ENCODE measurements at regions not wholly inside any gene's neighbourhood (a gene's known extent, or its start where the extent isn't known, plus 50 kb on each side); places are given as distances from the start of the nearest gene placed in this dataset.
A peak's percentile ranks its signal among the peaks of the same experiment; 100 is the strongest.
"Not testable (repeated sequence)": the region's sequence is repeated elsewhere in the genome, so short reads cannot be mapped to it uniquely, and the experiment has no call there.

DNA sequence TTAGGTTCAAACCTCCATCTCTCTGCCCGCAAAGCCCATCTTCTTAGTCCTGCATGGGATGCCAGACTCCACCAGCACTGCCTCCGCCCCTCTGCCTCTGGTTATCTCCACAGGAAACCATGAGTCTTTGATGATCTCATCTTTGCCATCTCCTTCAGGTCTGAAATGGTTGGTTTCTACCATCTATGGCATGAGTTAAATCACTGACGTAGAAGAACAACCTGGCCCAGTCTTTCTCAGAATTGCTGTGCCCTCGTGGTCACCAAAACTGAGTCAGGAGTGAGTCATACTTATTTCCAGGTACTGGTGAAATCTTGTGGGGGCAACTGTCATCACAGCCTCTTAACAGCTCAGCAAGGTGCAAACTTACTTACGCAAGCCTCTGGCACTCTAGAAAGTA, 468.7 kb upstream of the C16orf82 start:
- peak; percentile 80 for DNase-seq

DNA sequence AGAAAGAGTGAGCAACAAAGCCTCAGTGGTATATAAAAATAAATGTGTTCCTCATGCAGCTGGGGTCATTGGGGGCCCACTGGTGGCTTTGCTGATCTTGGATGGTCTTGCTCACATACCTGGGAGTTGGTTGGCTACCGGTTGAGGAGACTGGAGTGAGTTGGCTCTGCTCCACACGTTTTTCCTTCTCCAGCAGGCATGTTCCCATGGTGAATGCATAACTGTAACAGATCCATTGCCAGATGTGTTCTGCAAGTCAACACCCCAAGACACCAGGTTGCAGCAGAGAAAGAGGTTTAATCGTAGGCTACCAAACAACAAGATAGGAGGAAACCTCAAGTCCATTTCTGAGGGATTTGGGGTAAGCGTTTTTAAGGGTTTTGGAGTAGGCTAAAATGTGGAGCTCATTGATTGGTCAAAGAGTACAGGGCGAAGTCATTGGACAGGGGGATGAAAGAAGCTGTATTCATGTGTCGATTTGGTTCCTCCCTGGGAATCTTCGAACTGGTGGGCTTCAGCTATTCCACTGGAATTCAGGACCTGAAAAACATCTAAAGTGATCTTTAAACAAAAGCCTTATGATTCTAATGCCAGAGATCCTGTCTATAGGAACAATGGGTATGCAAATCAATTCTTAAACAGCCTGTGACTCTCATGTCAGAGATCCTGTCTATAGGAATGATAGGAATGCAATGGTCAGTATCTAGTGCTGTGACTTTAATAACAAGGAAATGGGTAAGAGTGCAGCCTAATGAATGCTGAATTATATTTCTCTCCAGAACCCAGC, 467.5 kb upstream of the C16orf82 start:
- no peak for DNase-seq

DNA sequence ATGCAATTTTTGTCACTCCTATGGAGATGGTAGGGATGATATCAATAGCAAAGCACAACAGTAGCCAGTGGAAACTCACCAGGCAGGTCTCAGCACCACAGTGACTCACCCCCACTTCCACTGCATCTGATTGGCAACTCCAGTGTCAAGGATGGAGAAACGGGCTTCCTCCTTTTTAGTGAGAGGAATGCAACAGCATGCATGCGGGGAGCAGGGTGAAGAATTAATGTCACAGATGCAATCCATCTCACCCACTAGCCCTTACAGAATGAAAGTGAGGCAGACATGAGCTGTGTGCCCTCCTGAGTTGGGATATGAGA, 467.0 kb upstream of the C16orf82 start:
- no peak for DNase-seq

DNA sequence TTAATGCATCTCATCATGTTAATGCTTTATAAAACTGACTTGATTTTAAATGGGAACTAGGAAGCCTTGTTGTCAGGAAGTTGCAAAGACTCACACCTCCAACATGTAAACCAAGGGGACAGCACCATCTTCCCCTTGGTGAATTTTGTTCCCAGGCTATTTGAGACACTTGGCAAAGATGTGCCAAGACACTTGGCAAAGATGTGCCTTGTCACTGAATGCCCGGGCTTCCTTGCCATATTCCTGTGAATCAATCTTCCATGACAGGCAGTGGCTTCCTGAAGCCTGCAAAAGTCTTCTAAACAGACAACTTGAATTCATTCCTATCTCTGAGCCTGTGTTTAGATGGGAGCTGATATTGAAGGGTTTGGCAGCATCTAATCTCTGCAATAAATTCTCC, 465.4 kb upstream of the C16orf82 start:
- DNase-seq, result no peak

DNA sequence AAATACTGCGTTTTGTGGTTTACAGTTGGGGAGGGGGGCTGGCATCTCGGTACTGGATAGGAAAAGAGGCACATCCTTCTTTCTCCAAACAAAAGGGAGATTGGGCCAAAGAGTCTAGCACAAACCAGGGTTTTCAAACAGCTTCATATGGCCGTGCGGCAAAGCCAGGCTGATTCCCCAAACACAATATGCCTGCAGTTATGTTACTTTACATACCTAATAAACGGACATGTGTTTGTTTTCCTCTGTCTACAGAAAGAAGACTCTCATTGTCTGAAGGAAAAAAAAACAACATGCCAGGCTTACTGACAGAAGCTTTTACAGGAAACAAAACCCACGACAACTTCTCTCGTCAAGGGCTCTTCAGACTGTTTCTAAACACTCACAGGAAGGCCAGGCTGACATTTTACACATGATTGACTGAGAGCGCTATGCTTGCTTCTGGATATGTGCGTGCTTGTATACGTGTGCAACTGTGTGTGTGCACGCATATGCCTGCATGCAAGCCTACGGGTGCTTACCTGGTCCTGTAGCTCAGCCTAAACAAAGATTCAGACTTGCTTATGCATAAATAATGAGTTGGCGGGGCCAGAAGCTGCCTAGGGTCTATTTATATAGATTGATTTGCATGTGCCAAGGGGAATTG, 461.0 kb upstream of the C16orf82 start:
- no peak for DNase-seq

DNA sequence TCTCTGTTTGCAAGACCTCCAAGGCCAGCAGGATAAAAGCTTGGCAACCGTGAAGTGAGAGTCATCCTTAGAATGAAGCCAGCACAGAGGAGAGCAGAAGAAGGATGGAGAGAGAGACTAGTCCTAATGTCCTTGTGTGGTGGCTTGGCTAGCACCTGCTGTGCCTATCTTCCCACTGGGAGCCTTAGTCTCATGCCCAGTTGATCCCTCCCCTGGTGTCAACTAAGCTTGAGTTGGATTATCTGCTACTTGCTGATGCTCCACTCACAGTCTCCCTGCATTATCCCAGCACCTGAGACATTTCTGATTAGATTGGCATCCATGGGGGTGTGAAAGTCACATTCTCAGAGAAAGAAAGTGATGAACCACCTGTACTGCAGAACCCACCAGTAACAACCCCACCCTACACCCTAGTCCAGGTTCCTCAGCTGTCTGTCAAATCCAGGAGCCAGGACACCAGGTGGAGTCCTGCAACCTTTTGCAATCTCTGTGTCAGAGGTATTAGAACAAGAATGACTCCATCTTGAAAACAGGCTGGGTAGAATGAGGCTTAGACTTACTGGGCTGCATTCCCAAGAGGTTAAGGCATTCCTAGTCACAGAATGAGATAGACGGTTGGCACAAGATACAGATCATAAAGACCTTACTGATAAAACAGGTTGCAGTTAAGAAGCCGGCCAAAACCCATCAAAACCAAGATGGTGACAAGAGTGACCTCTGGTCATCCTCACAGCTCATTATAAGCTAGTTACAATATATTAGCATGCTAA, 460.2 kb upstream of the C16orf82 start:
- no peak for DNase-seq

DNA sequence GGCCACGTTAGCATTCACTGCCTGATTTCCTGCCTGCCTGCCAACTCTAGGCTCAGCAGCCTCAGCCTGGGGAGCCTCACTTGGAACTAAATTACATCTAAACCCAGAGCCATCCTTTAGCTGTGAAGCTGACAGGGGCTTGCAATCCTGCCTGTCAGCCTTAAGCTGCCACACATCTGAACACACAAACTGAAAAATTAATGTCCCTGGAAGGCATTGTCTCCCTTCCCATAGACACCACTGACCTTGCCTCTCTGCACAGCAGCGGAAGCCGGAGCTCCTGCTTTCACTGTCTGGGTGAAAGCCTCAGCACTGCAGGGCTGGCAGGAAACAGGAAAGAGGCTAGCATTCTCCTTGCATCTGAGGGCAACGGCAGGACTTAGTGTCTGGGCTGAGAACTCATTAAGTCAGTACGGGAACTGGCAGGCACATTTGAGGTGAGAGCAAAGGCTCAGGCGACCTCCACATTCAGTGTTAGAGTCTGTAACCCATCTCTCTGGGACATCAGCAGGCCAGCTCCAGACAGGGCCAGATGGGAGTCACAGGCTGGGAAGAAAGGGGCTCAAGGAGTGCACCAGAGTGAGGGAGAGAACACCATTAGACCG, 452.4 kb upstream of the C16orf82 start:
- no peak for DNase-seq

DNA sequence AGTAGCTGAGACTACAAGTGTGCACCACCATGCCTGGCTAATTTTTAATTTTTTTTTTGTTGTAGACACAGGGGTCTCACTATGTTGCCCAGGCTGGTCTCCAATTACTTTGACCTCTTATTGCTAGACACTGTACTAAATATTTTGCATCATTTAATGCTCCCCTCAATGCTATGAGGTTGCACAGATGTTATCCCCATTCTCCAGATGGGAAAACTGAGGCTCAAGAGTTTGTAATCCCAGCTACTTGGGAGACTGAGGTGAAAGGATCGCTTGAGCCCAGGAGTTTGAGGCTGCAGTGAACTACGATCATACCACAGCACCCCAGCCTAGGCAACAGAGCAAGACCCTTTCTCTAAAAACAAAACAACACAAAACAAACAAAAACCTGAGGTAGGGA, 443.3 kb upstream of the C16orf82 start:
- no peak for DNase-seq

DNA sequence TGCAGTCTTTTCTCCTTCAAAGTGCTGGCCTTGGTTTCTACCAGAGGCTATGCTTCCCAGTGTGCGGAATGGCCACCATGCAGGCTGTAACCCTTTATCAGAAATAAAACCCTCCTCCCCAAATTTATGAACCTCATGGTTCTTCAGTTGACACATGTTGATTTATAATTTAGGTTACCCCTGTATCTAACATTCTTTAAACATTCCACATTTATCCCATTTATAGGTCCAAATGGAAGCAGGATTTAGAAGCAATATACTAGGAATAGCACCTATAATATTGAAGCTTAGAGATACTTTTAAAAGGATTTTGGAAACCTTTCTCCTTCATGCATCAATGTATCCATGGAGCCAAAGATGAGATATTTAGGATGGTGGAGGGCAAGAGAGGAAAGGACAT, 438.8 kb upstream of the C16orf82 start:
- DNase-seq, result no peak

DNA sequence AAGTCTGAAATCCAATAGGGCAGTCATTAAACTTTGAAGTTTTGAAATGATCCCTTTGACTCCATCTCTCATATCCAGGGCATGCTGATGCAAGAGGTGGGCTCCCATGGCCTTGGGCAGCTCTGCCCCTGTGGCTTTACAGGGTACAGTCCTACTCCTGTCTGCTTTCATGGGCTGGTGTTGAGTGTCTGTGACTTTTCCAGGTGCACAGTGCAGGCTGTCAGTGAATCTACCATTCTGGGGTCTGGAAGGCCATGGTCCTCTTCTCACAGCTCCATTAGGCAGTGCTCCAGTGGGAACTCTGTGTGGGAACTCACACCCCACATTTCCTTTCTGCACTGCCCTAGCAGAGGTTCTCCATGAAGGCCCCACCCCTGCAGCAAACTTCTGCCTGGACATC, 435.4 kb upstream of the C16orf82 start:
- not testable (repeated sequence) for DNase-seq

DNA sequence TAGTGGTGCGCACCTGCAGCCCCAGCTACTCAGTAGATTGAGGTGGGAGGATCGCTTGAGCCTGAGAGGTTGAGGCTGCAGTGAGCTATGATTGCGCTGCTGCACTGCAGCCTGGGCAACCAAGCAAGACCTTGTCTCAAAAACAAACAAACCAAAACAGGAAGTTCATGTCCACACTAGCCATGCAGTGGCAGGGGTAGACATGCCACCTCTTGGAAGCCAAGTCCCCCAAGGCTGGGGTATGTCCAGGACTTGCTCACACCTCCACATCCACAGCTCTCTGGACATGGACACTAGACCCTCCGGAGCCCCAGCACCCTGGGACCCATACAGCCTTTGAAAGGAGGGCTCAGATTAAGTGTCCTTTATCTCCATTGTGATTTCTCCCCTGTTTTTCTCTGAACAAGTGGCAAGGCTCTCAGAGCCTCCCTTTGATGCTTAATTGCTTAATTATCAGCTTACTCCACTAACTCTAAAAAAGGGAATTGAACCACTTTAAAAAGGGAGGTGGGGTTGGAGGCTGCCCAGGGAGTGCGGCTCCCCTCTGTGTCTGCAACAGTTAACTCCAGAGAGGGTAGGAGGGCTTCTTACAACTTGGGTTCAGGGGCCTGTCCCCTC, 424.6 kb upstream of the C16orf82 start:
- no peak for DNase-seq

DNA sequence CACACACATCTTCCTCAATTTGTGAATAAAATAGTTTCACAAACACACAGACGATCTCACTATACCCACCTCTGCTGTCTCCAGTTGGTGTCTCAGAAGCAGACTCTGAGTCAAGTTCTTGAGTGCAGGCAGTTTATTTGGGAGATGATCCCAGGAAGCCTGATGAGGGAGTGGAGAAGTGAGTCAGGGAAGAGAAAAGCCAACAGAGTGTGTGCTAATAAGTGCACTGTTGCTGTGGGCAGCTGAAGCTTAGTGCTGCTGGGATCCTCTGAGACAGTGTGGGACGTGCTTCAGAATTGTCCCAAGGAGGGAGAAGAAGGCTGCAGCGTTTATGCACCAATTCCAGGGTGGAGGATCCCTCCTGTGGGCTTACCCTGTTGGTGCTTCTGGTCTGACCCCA, 423.2 kb upstream of the C16orf82 start:
- DNase-seq, result no peak

DNA sequence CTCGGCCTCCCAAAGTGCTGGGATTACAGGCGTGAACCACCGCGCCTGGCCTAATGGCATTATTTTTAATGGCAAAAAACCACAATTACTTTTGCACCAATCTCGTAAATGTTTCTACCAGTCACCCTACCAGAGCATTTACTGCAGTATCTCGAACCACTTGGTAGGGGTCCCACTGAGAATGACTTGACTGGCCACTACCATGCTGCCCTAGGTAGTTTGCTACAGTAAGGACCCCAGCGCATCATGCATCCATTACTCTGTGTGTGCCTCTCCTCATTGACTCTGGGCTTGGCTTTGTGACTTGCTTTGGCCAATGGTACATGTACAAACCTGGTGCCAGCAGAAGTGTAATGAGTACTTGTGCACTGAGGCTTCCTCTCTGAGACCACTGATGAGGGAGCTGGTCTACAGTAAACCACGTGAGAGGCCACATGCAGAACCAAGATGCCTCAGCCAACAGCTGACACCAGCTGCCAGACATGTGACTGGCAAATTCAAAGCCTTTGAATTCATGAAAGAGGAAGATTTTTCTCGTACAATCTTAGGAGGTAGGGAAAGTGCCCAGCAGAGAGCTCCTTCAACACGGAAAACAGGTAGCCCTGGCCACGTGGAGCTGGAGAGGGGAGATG, 421.7 kb upstream of the C16orf82 start:
- DNase-seq, result no peak

DNA sequence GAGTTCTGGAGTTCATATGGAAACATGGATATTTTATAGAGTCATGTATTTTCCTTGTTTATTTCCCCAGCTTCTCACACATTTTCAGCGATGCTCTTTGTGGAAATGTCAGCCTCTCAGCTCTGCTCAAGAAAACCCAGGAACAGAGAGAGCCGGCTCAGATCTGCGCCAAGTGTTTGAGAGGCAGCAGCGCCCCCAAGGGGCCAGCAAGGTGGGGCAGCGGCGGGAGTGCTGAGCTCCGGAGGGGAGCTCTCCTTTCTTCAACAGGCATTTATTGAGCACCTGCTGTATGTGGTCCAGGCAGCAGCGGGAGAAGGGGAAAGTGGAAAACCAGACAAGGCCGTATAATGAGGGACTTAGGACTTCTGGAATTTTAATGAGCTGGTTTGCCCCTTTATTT, 421.1 kb upstream of the C16orf82 start:
- DNase-seq, result peak; percentile 76

DNA sequence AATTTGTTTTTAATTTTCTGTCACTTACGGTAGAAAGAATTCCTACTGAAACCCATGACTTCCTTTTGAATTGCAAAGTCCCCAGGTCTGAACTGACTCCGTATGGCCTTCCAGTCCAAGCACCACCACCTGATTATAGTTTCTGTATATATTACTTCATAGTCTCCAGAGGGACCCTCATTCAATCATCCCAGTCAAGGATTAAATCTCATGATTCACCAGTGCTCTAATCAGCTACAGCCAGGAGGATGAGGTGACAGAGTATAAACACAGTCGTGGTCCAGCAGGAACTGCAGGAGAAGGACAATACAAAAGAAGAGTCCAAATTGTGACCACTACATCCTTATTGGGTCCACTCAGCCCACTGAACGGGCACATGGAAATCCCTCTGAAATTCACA, 418.9 kb upstream of the C16orf82 start:
- no peak for DNase-seq

DNA sequence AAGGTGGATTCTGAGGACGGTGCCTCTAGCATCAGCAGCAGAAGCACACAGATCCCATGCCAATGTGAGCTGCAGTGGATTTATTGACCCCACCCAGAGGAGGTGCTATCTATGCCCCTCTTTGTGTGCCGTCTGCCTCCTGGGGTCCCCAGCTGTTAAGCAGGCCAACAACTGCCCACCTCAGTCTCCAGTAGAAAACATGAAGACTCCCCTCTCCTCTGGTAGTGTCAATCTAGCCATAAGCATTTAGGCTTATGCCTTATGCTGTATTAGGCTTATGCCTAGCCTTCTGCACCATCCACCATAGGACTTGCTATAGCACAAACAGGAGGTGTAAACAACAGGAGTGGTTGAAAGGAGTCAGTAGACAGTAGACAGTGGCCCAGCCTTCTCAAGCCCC, 417.9 kb upstream of the C16orf82 start:
- DNase-seq, result no peak

DNA sequence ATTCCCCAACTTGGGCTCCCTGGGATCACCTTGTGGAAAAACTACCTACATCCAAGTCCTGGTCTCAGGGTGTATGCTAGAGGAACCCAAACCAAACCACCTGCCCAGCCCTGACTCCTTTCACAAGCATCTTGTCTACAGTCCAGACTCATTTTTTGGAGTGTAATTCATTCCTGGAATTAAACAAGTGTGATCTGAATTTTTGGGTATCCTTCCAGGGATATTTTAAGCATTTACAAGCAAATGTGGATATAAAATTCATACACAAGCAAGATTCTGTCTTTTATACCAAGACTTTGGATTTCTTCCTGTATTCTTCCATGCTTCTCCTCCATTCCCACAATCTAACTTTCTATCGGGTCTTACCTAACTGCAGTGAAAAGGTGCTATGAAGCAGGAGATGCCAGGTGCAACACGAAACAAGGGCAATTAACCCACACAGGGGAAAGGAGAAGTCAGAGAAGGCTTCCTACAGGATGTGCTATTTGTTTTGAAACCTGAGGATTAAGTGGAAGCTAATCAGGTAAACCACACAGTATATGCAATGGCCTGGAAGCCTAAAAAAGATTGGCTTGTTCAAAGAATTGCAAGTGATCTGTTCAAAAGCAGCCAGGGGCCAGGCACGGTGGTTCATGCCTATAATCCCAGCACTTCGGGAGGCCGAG, 417.2 kb upstream of the C16orf82 start:
- DNase-seq, result no peak

DNA sequence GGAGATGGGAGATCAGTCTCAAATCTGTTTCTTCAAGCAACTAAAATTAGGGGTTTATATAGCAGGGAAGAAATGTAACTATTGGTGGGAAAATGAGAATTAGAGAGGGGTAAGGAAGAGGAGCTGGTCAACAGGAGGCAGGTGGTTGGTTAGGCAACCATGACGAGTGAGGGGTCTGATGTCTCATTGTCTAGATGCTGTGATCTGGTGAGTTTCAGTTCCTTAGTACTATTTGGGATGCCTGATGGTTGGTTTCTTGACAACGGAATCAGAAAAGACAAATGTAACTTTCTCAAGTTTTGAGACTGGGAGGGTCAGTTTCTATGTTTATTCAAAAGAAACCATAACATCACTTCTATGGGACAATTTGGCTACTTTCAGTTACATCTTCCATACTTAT, 415.3 kb upstream of the C16orf82 start:
- no peak for DNase-seq

DNA sequence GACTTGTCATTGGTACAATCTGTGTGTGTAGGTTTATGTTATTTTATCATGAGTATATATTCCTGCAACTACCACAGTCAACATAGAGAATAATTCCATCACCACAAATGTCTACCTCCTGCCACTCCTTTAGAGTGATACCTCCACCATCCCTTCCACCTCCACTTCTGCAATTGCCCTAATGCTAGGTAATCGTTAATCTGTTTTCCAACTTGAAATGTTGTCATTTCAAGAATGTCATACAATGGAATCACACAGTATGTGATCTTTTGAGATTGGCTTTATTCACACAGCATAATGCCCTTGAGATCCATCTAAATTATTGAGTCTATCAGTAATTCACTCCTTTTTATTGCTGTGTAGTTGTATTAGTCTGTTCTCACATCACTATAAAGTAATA, 414.8 kb upstream of the C16orf82 start:
- DNase-seq, result no peak

DNA sequence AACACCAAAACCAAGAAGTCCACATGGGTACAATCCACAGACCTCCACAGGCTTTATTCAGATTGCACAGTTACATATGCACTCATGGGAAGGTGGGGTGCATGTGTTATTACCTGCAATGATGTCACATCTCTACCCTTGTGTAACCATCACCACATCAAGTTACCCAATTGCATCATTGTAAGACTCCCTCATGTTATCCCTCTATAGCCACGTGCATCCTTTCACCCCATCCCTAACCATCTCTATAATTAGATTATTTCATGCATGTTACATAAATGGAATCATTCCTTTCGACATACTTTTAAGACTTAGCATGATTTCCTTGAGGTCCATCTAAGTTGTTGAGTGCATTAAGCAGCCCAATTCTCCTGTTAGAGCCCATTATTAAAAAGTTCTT, 408.2 kb upstream of the C16orf82 start:
- no peak for DNase-seq

DNA sequence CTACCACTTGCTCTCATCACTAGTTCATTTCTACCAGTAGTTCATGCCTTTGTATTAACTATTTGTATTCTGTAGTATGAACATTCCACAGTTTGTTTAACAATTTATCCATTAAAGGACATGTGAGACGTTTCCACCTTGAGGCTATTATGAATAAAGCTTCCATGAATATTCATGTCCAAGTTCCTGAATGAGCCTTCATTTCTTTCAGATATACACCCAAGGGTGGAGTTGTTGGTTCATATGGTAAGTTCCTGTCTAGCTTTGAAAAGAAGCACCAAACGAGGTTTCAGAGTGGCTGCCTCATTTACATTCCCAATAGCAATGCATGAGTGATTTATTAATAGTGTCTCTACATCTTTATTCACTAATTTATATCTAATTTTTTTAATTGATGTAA, 407.8 kb upstream of the C16orf82 start:
- no peak for DNase-seq

DNA sequence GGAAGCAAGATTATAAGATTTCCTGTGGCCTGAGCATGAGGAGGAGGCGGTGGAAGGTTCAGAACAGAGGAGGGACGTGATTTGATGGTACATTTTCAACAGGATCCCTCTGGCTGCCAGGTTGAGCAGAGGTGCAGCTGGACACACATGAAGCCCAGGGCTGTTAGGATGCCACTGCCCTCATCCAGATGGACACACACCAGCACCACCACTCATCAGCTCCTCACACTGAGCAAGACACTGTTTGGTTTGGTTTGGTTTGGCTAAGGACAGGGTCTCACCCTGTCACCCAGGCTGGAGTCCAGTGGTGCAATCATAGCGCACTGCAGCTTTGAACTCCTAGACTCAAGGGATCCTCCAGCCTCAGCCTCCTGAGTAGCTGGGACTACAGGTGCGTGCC, 402.6 kb upstream of the C16orf82 start:
- DNase-seq, result no peak

Measured in activated CD4-positive, alpha-beta T cell treated with anti-CD3 and anti-CD28 coated beads for 48 hours (primary cell).